ENCODE measurements at regions not wholly inside any gene's neighbourhood (a gene's known extent, or its start where the extent isn't known, plus 50 kb on each side); places are given as distances from the start of the nearest gene placed in this dataset.
A peak's percentile ranks its signal among the peaks of the same experiment; 100 is the strongest.

GRCh38 chr12:114263056-114263805 lies 142.7 kb downstream of the TBX5 start (continued):
- TF ChIP-seq HNRNPH1 (optimal IDR thresholded peaks at IDR 0.05; ENCODE audit: low read depth, low read length) (no peak), POLR2AphosphoS2 (IDR thresholded peaks at IDR 0.05; ENCODE audit: low read length) (no peak)

GRCh38 chr12:114257687-114258086 lies 148.3 kb downstream of the TBX5 start:
- CTCF ChIA-PET (ENCODE audit: low intra/inter-chr PET ratio), result no interaction called here
- ATAC-seq (no peak), DNase-seq (ENCODE audit: extremely low read depth in 1 of 4, low spot score in 3 of 4) (no peak), FAIRE-seq (no peak)
- Histone ChIP-seq H3K36me3 (ENCODE audit: control insufficient read depth, insufficient read depth, low read length) (no peaks in the 10 kb centered on the region), H2AFZ (ENCODE audit: low read depth, low read length) (0 out of 2 replicates have a peak overlapping the region, but pooled peaks have one; percentile 2), H3K9me3 (replicated peaks; ENCODE audit: control insufficient read depth, insufficient read depth, low read depth, low read length) (no peaks in the 10 kb centered on the region), H3K27me3 (ENCODE audit: control insufficient read depth in 2 of 2, insufficient read depth in 2 of 2, low read length in 2 of 2) (no peaks in the 10 kb centered on the region), H3K9me1 (ENCODE audit: control insufficient read depth, insufficient read depth, low read length) (no peaks in the 10 kb centered on the region), H3K27ac (ENCODE audit: extremely low read depth, low read depth, low read length) (no peak overlapping the region), H3K4me3 (no peak overlapping the region), H4K20me1 (replicated peaks; ENCODE audit: control insufficient read depth, insufficient read depth, low read length) (no peaks in the 10 kb centered on the region), H3K4me1 (replicated peaks in 1 of 2; ENCODE audit: control insufficient read depth in 2 of 2, insufficient read depth in 2 of 2, low read length in 2 of 2) (no peaks in the 10 kb centered on the region), H3K9ac (ENCODE audit: insufficient read depth in 1 of 2, low read depth in 2 of 2, low read length in 2 of 2) (no peak overlapping the region), H3K79me2 (ENCODE audit: control insufficient read depth, insufficient read depth, low read length) (no peaks in the 10 kb centered on the region), H3K4me2 (ENCODE audit: insufficient read depth, low read length) (no peak overlapping the region)
- in situ Hi-C loops (cut with MboI), result no loop called here
- WGBS (ENCODE audit: insufficient coverage, low coverage, missing lambda C conversion rate), result 4% methylated on average over 4 of the region's 4 CpGs
- no TSS peak for BruUV-seq (replicated peaks)
- POLR2A ChIA-PET, result interaction anchor here (0.7 kb wide), 2 partner anchors 11 to 209 kb away, joined by 3 read pairs; no protein-coding TSS in a partner anchor
- intact Hi-C loops (cut with micrococcal nuclease), result no loop called here
- TF ChIP-seq PREB (CRISPR knock-in tag; IDR thresholded peaks at IDR 0.05) (no peak), YY1 (IDR thresholded peaks at IDR 0.05; ENCODE audit: borderline replicate concordance in 1 of 3, control insufficient read depth in 1 of 3, extremely low read depth in 1 of 3, insufficient read depth in 3 of 3, insufficient read length in 1 of 3, insufficient replicate concordance in 2 of 3, low read depth in 1 of 3, low read length in 2 of 3) (peak; percentile 11 to 86 (median 25))
